CD4-positive, alpha-beta T cell treated with Interleukin-17A for 4 hours (primary cell): ENCODE measurements at regions not wholly inside any gene's neighbourhood (a gene's known extent, or its start where the extent isn't known, plus 50 kb on each side); places are given as distances from the start of the nearest gene placed in this dataset.

Experiments
- DNase-seq: peaks from one replicate; pipeline ENCODE4 v3.0.0-alpha.2; 2020; ENCODE audit warnings: mixed read lengths

GRCh38 chr1:79785964-79786363 is 779.4 kb upstream of the ADGRL4 start:
- no peak for DNase-seq

- no peak for DNase-seq
Observed at GRCh38 chr1:79785561-79785960, 779.0 kb upstream of the ADGRL4 start.

- DNase-seq: no peak
Observed at GRCh38 chr1:79781261-79781660, 774.7 kb upstream of the ADGRL4 start.

GRCh38 chr1:79777481-79778219 is 771.1 kb upstream of the ADGRL4 start:
- DNase-seq: no peak

- no peak for DNase-seq
Observed at GRCh38 chr1:79775402-79775801, 768.9 kb upstream of the ADGRL4 start.

- DNase-seq: no peak
Observed at GRCh38 chr1:79773385-79773784, 766.9 kb upstream of the ADGRL4 start.

GRCh38 chr1:79762461-79762860 is 755.9 kb upstream of the ADGRL4 start:
- DNase-seq: no peak

GRCh38 chr1:79760531-79760930 is 754.0 kb upstream of the ADGRL4 start:
- DNase-seq: no peak

- DNase-seq: no peak
Observed at GRCh38 chr1:79749607-79750006, 743.1 kb upstream of the ADGRL4 start.

- DNase-seq: no peak
Observed at GRCh38 chr1:79745929-79746328, 739.4 kb upstream of the ADGRL4 start.

GRCh38 chr1:79744746-79745145 is 738.2 kb upstream of the ADGRL4 start:
- no peak for DNase-seq

- no peak for DNase-seq
Observed at GRCh38 chr1:79741720-79742421, 735.3 kb upstream of the ADGRL4 start.

GRCh38 chr1:79738101-79738500 is 731.6 kb upstream of the ADGRL4 start:
- DNase-seq: no peak

- no peak for DNase-seq
Observed at GRCh38 chr1:79737193-79737592, 730.7 kb upstream of the ADGRL4 start.

- DNase-seq: no peak
Observed at GRCh38 chr1:79732950-79733349, 726.4 kb upstream of the ADGRL4 start.

GRCh38 chr1:79726911-79727310 is 720.4 kb upstream of the ADGRL4 start:
- no peak for DNase-seq

- no peak for DNase-seq
Observed at GRCh38 chr1:79726321-79726720, 719.8 kb upstream of the ADGRL4 start.

- no peak for DNase-seq
Observed at GRCh38 chr1:79716447-79716846, 709.9 kb upstream of the ADGRL4 start.

GRCh38 chr1:79714664-79715063 is 708.1 kb upstream of the ADGRL4 start:
- DNase-seq: no peak

- no peak for DNase-seq
Observed at GRCh38 chr1:79711001-79711431, 704.5 kb upstream of the ADGRL4 start.

- DNase-seq: no peak
Observed at GRCh38 chr1:79708646-79709265, 702.2 kb upstream of the ADGRL4 start.

GRCh38 chr1:79705218-79705617 is 698.7 kb upstream of the ADGRL4 start:
- no peak for DNase-seq

GRCh38 chr1:79704067-79704466 is 697.5 kb upstream of the ADGRL4 start:
- DNase-seq: no peak
